ENCODE measurements at regions not wholly inside any gene's neighbourhood (a gene's known extent, or its start where the extent isn't known, plus 50 kb on each side); places are given as distances from the start of the nearest gene placed in this dataset.
"Not testable (repeated sequence)": the region's sequence is repeated elsewhere in the genome, so short reads cannot be mapped to it uniquely, and the experiment has no call there.

- no peak for DNase-seq (ENCODE audit: low read depth)
Measured at GRCh38 chr4:131632877-131633276, 1516.2 kb upstream of the PCDH10 start.

GRCh38 chr4:131635191-131635590 is 1513.9 kb upstream of the PCDH10 start:
- DNase-seq (ENCODE audit: low read depth): no peak

GRCh38 chr4:131638781-131639180 is 1510.3 kb upstream of the PCDH10 start:
- no peak for DNase-seq (ENCODE audit: low read depth)

GRCh38 chr4:131644619-131645018 is 1504.5 kb upstream of the PCDH10 start:
- DNase-seq (ENCODE audit: low read depth): peak; percentile 52

GRCh38 chr4:131649227-131649626 is 1499.9 kb upstream of the PCDH10 start:
- no peak for DNase-seq (ENCODE audit: low read depth)

- DNase-seq (ENCODE audit: low read depth): no peak
Measured at GRCh38 chr4:131650951-131651350, 1498.1 kb upstream of the PCDH10 start.

GRCh38 chr4:131683314-131683713 is 1465.8 kb upstream of the PCDH10 start:
- not testable (repeated sequence) for DNase-seq (ENCODE audit: low read depth)

- no peak for DNase-seq (ENCODE audit: low read depth)
Measured at GRCh38 chr4:131721883-131722282, 1427.2 kb upstream of the PCDH10 start.

GRCh38 chr4:131723069-131723468 is 1426.0 kb upstream of the PCDH10 start:
- DNase-seq (ENCODE audit: low read depth): not testable (repeated sequence)

- peak; percentile 52 for DNase-seq (ENCODE audit: low read depth)
Measured at GRCh38 chr4:131724847-131725246, 1424.2 kb upstream of the PCDH10 start.

GRCh38 chr4:131725521-131725920 is 1423.6 kb upstream of the PCDH10 start:
- not testable (repeated sequence) for DNase-seq (ENCODE audit: low read depth)

GRCh38 chr4:131726940-131727339 is 1422.2 kb upstream of the PCDH10 start:
- not testable (repeated sequence) for DNase-seq (ENCODE audit: low read depth)

GRCh38 chr4:131727418-131727817 is 1421.7 kb upstream of the PCDH10 start:
- not testable (repeated sequence) for DNase-seq (ENCODE audit: low read depth)

GRCh38 chr4:131729205-131729604 is 1419.9 kb upstream of the PCDH10 start:
- not testable (repeated sequence) for DNase-seq (ENCODE audit: low read depth)

GRCh38 chr4:131729716-131730398 is 1419.2 kb upstream of the PCDH10 start:
- not testable (repeated sequence) for DNase-seq (ENCODE audit: low read depth)

- not testable (repeated sequence) for DNase-seq (ENCODE audit: low read depth)
Measured at GRCh38 chr4:131730574-131730973, 1418.5 kb upstream of the PCDH10 start.

- DNase-seq (ENCODE audit: low read depth): not testable (repeated sequence)
Measured at GRCh38 chr4:131732034-131732630, 1417.0 kb upstream of the PCDH10 start.

- DNase-seq (ENCODE audit: low read depth): not testable (repeated sequence)
Measured at GRCh38 chr4:131734321-131734720, 1414.8 kb upstream of the PCDH10 start.

- not testable (repeated sequence) for DNase-seq (ENCODE audit: low read depth)
Measured at GRCh38 chr4:131734851-131735385, 1414.2 kb upstream of the PCDH10 start.

- DNase-seq (ENCODE audit: low read depth): not testable (repeated sequence)
Measured at GRCh38 chr4:131738991-131739390, 1410.1 kb upstream of the PCDH10 start.

- not testable (repeated sequence) for DNase-seq (ENCODE audit: low read depth)
Measured at GRCh38 chr4:131741836-131742235, 1407.3 kb upstream of the PCDH10 start.

GRCh38 chr4:131742536-131743205 is 1406.4 kb upstream of the PCDH10 start:
- not testable (repeated sequence) for DNase-seq (ENCODE audit: low read depth)

- DNase-seq (ENCODE audit: low read depth): not testable (repeated sequence)
Measured at GRCh38 chr4:131743348-131743747, 1405.7 kb upstream of the PCDH10 start.

Data from renal cortical epithelial cell (primary cell).